ENCODE measurements at regions not wholly inside any gene's neighbourhood (a gene's known extent, or its start where the extent isn't known, plus 50 kb on each side); places are given as distances from the start of the nearest gene placed in this dataset.
"Not testable (repeated sequence)": the region's sequence is repeated elsewhere in the genome, so short reads cannot be mapped to it uniquely, and the experiment has no call there.

DNA sequence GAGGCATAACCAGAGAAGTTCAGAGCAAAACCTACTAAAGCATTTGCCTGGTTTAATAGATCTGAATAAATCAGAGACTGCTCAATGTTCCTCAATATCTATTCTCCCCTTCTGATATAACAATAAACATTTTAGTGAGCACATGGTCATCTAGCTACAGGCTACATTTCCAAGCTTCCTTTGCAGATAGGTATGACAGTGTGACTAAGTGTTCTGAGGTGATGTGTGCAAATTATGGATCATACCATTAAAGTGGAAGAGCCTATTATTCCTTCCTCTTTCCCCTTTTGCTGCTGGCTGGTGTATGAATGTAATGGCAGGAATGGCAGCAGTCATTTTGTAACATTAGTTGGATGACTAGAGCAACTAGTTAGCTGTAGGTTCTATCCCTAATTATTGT lies 285.8 kb upstream of the RASA1 start:
- no peak for DNase-seq

DNA sequence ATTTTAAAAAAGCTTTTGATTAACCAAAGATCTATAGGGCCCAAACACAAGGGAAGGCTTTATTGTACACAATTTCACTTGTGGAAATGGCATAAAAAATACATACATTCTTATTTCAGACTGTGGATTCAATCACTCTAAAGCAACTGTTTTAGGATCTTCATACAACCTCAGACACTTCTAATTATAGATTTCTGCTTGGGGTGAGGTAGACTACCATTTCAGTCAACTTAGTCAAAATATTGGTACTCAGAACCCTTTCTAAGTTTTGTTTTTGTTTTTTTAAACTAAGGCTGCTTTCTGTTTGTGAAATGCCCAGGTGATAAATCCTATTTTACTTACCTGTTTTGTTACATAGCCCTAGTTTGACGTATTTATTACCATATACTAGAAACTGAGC lies 284.5 kb upstream of the RASA1 start:
- DNase-seq, result no peak

DNA sequence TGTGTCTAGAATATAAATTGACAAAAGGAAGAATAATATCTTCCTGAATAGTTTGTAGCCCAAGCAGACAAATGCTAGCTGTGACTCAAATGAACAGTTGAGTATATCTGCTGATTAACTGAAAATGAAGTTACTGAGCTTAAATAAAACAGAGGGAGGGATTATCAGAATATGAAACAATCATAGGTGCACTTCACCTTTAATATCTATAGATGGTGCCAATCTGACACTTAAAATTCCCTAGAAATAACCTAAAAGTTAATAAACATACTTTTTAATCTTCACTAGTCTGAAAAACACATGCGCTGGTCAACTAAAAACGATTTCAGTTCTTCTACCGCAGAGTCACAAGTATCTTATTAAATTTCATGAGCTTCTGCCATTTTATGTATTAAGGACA lies 280.8 kb upstream of the RASA1 start:
- no peak for DNase-seq

DNA sequence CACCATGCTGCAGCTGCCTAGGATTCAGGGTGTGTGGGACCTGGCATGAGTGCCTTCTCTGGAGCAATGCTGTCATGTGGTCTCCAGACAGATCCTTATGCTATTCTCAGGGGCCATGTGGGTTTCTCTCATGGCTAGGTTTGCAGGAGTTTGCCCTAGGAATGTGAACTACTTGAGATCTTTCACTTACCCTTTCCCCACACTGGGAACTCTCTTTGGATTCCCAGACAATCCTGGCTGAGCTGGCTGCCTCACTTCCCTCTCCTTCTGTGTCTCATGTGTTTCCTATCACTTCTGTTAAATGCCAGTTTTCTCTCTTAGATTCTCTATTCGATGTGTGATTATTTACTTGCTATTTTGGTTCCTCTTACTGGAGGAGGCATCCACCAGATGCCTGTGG lies 270.2 kb upstream of the RASA1 start:
- no peak for DNase-seq

DNA sequence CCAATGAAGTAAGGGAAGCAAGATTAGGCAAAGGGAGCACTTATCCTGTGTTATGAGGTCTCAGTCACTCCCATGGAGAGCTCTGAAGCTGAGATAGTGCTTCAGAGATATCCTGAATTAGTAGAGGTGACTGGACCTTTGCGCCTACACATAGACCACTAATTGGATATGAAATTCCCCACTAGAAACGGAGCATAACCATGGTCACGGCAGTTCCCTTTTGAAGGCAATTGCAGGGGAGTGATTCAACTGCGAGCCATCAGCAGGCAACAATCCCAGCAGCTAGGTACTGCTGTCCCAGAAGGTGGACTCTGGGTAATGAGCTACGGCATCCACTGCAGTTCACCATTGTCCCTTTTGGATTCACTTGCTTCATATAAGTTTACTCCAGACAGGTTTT lies 267.7 kb upstream of the RASA1 start:
- no peak for DNase-seq

DNA sequence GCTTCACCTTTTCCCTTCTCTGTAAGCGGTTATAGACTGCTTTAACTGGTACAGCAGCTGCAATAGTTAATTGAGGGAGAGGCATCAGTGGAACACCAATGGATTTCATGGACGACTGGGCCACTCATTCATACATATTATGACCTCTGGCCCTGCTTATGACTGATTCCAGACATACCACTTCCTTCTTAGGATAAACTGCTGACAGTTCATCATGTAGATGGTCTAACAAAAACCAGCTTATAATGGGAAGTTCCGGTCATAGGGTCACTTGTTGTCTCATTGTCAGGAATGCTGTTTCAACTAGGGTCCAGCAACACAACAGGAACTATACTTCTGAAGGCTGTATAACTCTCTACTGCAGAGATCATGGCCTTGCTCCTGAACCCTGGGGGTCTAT lies 265.2 kb upstream of the RASA1 start:
- no peak for DNase-seq

DNA sequence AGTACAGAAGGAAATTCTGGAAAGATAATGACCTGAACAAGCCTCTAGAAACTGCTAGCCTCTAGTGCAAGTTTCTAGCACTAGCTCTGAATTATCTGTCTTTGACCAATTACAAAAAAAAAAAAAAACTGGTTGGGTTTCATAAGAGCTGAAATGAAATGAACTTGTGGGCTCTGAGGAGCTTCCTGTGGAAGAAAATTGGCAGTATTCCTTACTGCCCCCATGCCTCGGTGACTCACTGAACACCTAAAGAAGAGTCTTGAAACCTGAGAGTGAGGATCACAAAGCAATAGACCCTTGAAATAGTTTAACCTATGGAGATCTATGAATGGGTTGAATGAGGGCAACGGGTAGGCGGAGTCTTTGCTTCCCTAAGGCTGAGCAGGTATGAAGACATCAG lies 263.6 kb upstream of the RASA1 start:
- no peak for DNase-seq

DNA sequence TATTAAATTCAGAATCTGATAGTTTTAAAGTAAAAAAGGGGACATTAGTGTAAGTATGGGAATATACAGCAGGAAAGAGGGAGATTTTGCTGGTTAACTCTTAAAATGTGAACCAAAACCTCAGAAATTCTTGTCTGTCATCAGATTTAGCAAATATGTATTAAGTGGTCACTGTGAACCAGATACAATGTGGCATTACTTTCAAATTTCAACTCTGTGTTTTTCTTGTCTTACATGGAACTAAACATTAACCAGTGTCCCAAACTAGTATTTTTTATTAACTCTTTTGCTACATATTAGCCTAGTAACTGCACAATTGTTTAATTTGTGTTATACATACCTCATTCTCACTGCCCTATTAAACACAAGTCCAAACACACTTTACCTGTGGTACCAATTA lies 259.9 kb upstream of the RASA1 start:
- no peak for DNase-seq

DNA sequence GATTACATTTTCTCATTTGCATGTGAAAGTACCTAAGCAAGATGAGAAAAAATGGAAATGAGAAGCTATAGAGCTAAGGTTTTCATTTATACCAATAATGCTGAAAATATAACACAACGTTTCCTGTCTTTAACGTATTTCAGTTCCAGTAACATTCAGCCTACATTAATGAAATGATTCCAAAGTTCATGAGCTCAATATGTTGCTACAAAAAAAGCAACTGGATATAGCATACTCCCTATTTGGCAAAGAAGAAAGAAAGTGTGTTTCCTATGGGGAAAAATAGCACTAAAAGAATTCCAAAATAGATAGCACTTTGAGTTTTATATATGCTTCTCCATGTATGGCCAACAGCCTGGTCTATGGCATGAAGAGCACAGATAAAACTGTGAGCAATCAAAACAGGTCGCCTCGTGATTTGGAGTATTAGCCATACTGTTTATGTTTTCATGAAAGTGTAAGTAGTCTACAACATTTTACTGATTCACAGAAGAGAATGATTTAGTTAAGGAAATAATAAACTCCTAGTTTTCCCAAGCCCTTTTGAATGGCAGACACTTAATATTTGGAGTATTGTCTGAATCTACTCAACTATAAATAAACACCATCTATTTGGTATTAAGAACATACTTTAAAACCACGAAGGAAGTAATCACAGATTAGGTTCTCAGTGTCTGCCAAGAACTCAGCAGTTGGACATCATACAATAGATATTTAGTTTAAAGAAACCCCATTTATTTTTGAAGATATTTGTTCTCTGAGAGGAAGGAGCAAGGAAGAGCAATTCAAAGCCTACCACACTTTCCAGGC lies 258.7 kb upstream of the RASA1 start:
- DNase-seq, result no peak

DNA sequence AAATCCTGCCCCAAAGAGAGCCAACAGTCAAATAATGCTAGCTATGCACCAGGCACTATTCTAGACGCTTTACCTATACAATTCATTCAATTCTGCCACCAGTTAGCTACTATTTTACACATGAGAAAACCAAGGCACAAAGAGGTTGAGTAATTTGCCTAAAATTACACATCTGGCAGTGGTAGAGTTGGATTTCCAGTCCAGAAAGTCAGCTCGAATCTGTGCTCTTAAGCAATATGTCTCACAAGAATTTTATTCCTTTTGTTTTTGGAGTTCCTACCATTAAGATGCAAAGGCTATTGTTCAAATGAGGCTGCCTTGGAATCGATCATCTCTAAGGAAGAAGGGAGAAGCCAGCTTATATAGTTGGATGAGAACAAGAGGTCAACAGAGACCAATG lies 256.9 kb upstream of the RASA1 start:
- DNase-seq, result no peak

DNA sequence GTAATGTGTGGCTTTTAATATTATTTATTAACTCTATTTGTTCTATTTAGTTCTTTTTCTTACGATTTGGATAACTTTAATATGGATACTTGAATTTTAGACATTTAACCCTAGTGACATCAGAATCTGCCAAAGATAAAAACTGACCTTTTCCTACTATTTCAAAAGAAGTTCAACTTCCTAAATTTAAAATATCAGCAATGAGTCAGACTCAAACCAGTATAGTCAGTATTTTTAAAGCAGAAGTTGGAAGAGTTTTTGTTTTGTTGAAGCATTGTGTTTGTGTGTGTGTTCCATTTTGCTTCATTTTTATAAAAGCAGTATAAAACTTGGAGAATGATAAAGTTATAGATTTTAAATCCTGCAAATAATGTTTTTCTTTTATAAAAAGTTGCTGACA lies 251.8 kb upstream of the RASA1 start:
- DNase-seq, result no peak

DNA sequence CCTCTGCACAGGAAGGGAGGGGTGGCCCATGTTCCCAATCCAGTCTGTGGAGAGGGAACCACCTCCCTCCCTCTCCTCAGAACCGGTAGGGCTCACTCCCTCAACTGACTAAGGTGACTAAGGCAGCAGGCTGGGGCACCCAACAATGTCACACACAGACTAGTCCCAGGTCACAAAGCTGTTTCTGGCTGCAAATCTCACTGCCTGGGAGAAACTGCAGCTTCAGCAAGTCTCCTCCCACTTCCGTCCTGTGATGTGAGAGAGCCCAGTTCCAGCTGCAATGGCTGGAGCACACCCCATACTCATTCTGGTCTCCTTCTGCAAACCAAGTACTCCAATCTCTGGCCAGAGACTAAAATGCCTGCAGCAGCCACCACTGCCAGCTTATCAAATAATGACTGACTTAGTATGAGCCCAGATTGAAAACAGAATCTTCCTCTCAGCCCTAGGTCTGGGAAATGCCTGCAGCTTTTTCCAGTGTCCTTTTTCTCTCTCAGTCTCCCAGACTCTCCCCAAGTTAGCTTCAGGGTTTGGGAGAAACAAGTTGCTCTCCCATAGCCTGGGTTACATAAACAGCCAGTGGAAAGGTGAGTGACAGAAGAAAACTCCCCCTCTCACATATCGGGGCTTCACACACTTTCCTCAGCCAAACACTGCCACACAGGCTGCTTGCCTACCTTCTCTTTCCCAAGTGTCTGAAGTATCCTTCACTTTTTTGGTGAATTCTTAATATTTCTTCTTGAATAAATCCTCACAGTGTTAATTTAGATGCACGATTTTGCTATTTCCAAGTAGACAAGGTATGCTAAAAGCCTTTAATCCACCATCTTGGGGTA lies 247.4 kb upstream of the RASA1 start:
- no peak for DNase-seq

DNA sequence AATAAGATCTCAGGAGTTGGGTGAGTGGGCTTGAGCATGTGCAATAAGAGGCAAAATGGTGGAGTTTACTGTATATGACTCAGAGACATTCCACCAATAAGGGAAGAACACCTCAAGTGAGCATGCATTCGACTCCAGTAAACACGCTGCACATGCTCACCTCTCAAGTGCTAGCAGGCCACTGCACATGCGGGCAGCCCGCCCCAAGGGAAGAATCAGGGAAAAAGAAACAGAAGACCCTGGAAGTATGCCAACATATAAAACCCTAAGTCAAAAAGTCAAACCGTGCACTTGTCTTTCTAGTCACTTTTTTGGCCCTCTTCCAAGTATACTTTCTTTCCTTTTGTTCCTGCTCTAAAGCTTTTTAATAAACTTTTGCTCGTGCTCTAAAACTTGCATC lies 245.3 kb upstream of the RASA1 start:
- DNase-seq, result no peak

DNA sequence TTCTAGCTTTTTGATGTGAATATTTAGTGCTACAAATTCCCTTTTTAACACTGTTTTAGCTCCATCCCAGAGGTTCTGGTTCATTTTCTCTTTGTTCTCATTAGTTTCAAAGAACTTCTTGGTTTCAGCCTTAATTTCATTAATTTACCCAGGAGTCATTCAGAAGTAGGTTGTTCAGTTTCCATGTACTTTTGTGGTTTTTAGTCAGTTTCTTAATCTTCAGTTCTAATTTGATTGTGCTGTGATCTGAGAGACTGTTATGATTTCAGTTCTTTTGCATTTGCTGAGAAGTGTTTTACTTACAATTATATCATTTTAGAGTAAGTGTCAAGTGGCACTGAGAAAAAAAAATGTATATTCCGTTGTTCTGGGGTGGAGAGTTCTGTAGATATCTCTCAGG lies 240.1 kb upstream of the RASA1 start:
- DNase-seq, result no peak

DNA sequence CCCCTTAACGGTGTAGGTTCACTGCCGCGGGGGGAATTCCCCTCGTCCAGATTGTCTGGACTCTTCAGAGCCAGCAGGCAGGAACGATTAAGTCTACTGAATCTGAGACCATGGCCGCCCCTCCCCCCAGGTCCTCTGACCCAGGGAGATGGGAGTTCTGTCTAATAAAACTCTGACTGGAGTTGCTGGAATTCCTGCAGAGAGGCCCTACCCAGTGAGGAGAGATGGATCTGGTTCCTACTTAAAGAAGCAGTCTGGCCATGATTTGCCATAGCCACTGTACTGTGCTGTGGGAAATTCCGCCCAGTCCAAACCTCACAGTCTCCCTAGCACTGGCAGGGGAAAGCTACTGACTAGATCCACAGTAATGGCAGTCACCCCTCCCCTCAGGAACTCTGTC lies 237.7 kb upstream of the RASA1 start:
- no peak for DNase-seq

DNA sequence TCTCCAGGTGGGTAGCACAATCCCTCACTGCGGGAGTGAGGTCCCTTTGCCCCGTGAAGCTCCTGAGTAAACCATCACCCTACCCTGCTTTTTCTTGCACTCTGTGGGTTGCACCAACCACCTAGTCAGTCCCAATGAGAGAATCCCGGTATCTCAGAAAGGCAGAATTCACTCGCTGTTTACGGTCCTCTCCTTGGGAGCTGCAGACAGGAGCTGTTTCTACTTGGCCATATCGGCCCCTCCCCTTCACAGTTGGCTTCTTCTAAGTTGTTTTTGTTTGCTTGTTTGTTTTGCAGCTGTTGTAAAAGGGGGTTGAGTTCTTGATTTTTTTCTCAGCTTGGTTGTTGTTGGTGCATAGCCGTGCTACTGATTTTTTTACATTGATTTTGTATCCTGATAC lies 237.0 kb upstream of the RASA1 start:
- DNase-seq, result no peak

DNA sequence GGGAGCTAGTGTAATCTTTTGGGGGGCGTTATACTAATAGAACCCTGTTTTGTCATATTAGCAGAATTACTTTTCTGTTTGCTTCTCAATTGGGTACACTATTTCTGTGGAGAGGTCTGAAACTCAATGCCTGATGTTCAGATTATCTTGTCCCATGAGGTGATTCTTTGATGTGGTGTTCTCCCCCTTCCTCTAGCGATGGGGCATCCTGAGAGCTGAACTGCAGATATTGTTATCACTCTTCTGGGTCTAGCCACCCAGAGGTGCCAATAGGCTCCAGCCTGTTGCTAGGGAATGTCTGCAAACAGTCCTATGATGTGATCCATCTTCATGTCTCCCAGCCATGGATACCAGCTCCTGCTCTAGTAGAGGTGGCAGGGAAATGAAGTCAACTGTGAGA lies 233.1 kb upstream of the RASA1 start:
- DNase-seq, result no peak

DNA sequence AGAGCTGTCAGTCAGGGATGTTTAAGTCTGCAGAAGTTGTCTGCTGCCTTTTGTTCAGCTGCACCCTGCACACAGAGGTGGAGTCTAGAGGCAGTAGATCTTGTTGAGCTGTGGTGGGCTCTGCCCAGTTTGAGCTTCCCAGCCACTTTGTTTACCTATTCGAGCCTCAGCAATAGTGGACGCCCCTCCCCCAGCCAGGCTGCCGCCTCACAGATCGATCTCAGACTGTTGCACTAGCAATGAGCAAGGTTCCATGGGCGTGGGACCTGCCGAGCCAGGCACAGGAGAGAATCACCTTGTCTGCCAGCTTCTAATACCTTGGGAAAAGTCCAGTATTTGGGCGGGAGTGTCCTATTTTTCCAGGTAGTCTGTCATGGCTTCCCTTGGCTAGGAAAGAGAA lies 225.1 kb upstream of the RASA1 start:
- no peak for DNase-seq

DNA sequence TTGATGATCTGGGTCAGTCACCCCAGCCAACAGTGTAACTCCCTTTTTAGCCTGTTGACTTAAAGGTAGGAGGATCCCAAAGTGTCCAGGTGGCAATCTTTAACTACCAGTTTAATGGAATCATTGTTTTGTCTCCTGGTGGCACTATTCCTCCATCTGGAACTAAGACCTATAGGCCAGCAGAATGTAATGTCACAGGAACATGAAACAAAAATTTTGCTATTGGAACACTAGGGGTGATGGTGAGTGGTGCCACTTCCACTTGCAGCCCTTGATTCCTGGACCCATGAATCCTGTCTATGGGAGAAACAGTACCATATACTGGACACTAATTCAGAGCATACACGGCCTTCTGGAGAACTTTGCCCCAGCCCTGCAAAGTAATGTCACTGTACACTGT lies 219.5 kb upstream of the RASA1 start:
- DNase-seq, result no peak

DNA sequence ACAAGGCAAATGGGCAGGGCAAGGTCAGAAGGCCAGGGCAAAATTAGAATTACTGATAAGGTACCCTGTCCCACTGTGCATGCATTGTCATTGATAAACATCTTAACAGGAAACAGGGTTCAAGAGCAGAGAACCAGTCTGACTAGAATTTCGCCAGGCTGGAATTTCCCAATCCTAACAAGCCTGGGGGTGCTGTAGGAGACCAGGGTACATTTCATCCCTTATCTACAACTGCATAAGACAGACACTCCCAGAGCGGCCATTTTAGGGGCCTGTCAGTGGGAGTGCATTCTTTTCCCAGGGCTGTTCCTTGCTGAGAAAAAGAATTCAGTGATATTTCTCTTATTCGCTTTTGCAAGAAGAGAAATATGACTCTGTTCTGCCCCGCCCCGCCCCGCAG lies 218.7 kb upstream of the RASA1 start:
- not testable (repeated sequence) for DNase-seq

DNA sequence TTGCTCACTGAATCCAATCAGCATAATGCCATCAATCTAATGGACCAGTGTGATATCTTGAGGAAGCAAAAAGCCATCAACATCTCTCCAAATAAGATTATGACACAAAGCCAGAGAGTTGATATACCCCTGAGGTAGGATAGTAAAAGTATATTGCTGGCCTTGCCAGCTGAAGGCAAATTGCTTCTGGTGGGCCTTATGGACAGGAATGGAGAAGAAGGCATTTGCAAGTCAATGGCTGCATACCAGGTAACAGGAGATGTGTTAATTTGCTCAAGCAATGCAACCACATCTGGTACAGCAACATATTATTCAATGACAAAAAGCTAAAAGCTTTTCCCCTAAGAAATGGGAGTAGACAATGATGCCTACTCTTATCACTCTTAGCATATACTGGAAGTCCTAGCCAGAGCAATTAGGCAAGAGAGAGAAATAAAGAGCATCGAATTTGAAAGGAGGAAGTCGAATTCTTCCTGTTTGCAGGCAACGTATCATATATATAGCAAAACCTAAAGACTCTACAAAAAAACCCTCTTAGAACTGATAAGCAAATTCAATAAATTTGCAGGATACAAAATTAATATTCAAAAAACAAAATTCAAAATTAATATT lies 216.1 kb upstream of the RASA1 start:
- DNase-seq, result no peak

DNA sequence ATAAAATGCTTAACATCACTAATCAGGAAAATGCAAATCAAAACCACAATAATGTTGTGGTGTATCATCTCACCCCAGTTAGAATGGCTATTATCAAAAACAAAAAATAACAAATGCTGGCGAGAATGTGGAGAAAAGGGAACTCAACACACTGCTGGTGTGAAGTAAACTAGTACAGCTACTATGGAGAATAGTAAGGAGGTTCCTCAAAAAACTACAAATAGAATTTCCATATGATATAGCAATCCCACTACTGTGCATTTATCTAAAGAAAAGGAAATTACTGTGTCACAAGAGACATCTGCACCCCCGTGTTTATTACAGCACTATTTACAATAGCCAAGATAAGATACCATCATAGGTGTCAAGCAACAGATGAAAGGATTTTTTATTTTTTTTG lies 214.5 kb upstream of the RASA1 start:
- no peak for DNase-seq

DNA sequence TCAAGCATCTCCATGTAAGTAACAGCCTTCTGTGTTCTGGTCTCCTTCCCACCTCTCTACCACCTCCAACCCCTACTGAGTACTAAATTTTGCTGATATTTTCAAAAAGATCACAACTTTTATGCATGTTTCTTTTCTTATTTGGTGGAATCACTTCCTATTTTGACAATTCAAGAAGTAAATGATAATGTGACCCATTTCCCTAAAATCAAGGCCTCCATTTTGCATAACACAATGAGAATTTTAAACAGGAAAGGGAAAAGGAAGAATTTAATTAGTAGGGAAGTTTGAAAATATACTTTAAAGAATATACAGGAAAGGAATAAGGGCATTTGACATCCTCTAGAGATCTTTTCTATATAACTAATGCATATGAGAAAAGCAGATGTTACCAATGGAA lies 212.9 kb upstream of the RASA1 start:
- no peak for DNase-seq

DNA sequence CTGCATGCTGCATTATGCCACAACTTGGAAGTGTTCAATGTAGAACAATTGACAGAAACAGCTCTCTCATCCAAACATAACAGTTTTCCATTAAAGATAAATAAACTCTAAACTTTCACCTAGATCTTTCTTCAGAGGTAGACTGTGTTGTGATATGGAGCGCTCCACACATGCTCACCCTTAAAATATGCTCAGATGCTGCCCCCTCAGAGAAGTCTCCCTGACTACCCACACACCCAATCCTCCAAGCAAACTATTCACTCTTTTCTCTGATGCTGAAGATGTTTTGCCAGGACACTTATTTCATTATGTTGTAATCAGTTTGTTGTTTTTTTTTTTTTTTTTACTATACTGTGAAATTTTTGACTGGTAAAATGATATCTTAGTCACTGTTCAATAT lies 206.6 kb upstream of the RASA1 start:
- no peak for DNase-seq
